ENCODE measurements at regions not wholly inside any gene's neighbourhood (a gene's known extent, or its start where the extent isn't known, plus 50 kb on each side); places are given as distances from the start of the nearest gene placed in this dataset.
"Not testable (repeated sequence)": the region's sequence is repeated elsewhere in the genome, so short reads cannot be mapped to it uniquely, and the experiment has no call there.

GRCh38 chr6:158900663-158901312, 81.6 kb upstream of the EZR start:
- H3K9me3 ChIP-seq, result no peaks in the 10 kb centered on the region
- no peaks in the 10 kb centered on the region for H3K27me3 ChIP-seq
- H3K36me3 ChIP-seq (ENCODE audit: low read depth, missing control alignments), result no peaks in the 10 kb centered on the region
- H3K4me1 ChIP-seq, result no peaks in the 10 kb centered on the region
- H3K27ac ChIP-seq, result no peak overlapping the region
- no peak overlapping the region for H3K4me3 ChIP-seq
- intact Hi-C loops (cut with DNase I; ENCODE audit: low total_unique reads), result no loop called here
- TF ChIP-seq POLR2A (IDR thresholded peaks at IDR 0.05), result no peak
- no peak for TF ChIP-seq CTCF (IDR thresholded peaks at IDR 0.05)
- 53 to 68% methylated on average over 4 of the region's 4 CpGs for WGBS, 2 donors
- no peak for DNase-seq

- H3K36me3 ChIP-seq (ENCODE audit: low read depth, missing control alignments), result no peaks in the 10 kb centered on the region
- TF ChIP-seq POLR2A (IDR thresholded peaks at IDR 0.05), result no peak
- TF ChIP-seq CTCF (IDR thresholded peaks at IDR 0.05), result no peak
- no peaks in the 10 kb centered on the region for H3K27me3 ChIP-seq
- no peak for DNase-seq
- H3K9me3 ChIP-seq, result no peaks in the 10 kb centered on the region
- no peaks in the 10 kb centered on the region for H3K4me1 ChIP-seq
- 87 to 90% methylated on average over 4 of the region's 4 CpGs for WGBS, 2 donors
- intact Hi-C loops (cut with DNase I; ENCODE audit: low total_unique reads), result no loop called here
- H3K27ac ChIP-seq, result no peak overlapping the region
- no peak overlapping the region for H3K4me3 ChIP-seq
These were observed 78.1 kb upstream of the EZR start for GRCh38 chr6:158897236-158897635.

- Histone ChIP-seq H3K9me3 (no peaks in the 10 kb centered on the region), H3K4me1 (no peaks in the 10 kb centered on the region), H3K36me3 (ENCODE audit: low read depth, missing control alignments) (no peaks in the 10 kb centered on the region), H3K27ac (no peak overlapping the region), H3K27me3 (no peaks in the 10 kb centered on the region), H3K4me3 (no peak overlapping the region)
- intact Hi-C loops (cut with DNase I; ENCODE audit: low total_unique reads), result no loop called here
- TF ChIP-seq POLR2A (IDR thresholded peaks at IDR 0.05) (no peak), CTCF (IDR thresholded peaks at IDR 0.05) (no peak)
- DNase-seq, result no peak
- WGBS, 2 donors, result 83 to 94% methylated on average over 5 of the region's 5 CpGs
These were observed 76.5 kb upstream of the EZR start for GRCh38 chr6:158895661-158896060.

GRCh38 chr6:158894193-158894592, 75.0 kb upstream of the EZR start:
- H3K27ac ChIP-seq, result no peak overlapping the region
- no peaks in the 10 kb centered on the region for H3K27me3 ChIP-seq
- H3K4me1 ChIP-seq, result no peaks in the 10 kb centered on the region
- no peaks in the 10 kb centered on the region for H3K36me3 ChIP-seq (ENCODE audit: low read depth, missing control alignments)
- H3K4me3 ChIP-seq, result no peak overlapping the region
- 64 to 77% methylated on average over 4 of the region's 4 CpGs for WGBS, 2 donors
- H3K9me3 ChIP-seq, result no peaks in the 10 kb centered on the region
- intact Hi-C loops (cut with DNase I; ENCODE audit: low total_unique reads), result no loop called here
- DNase-seq, result no peak
- TF ChIP-seq POLR2A (IDR thresholded peaks at IDR 0.05) (no peak), CTCF (IDR thresholded peaks at IDR 0.05) (no peak)

GRCh38 chr6:158892266-158892665, 73.1 kb upstream of the EZR start:
- TF ChIP-seq POLR2A (IDR thresholded peaks at IDR 0.05) (no peak), CTCF (IDR thresholded peaks at IDR 0.05) (no peak)
- 73 to 93% methylated on average over 3 of the region's 3 CpGs for WGBS, 2 donors
- Histone ChIP-seq H3K36me3 (ENCODE audit: low read depth, missing control alignments) (no peaks in the 10 kb centered on the region), H3K27me3 (no peaks in the 10 kb centered on the region), H3K4me3 (no peak overlapping the region), H3K27ac (no peak overlapping the region), H3K9me3 (no peaks in the 10 kb centered on the region), H3K4me1 (no peaks in the 10 kb centered on the region)
- no peak for DNase-seq
- intact Hi-C loops (cut with DNase I; ENCODE audit: low total_unique reads), result no loop called here

- 77 to 87% methylated on average over 6 of the region's 6 CpGs for WGBS, 2 donors
- H3K4me1 ChIP-seq; DNase-seq; H3K27me3 ChIP-seq; intact Hi-C loops (cut with DNase I; ENCODE audit: low total_unique reads); H3K27ac ChIP-seq; H3K9me3 ChIP-seq; H3K4me3 ChIP-seq; H3K36me3 ChIP-seq (ENCODE audit: low read depth, missing control alignments): not testable (repeated sequence)
These were observed 72.4 kb upstream of the EZR start for GRCh38 chr6:158891560-158891959.

GRCh38 chr6:158888171-158888570, 69.0 kb upstream of the EZR start:
- DNase-seq; intact Hi-C loops (cut with DNase I; ENCODE audit: low total_unique reads); H3K27ac ChIP-seq: not testable (repeated sequence)

More at GRCh38 chr6:158888171-158888570, 69.0 kb upstream of the EZR start:
- not testable (repeated sequence) for H3K27me3 ChIP-seq; H3K9me3 ChIP-seq; H3K4me1 ChIP-seq; H3K36me3 ChIP-seq (ENCODE audit: low read depth, missing control alignments); H3K4me3 ChIP-seq
- 97 to 98% methylated on average over 8 of the region's 8 CpGs for WGBS, 2 donors
